HG03045 (cell line): ENCODE measurements at regions not wholly inside any gene's neighbourhood (a gene's known extent, or its start where the extent isn't known, plus 50 kb on each side); places are given as distances from the start of the nearest gene placed in this dataset.

Experiments used
- ATAC-seq: cut with Tn5 transposase; IDR thresholded peaks from one replicate; pipeline ENCODE4 v1.9.1; 2021; ENCODE audit warnings: mild to moderate bottlenecking, moderate library complexity; ENCODE audit not compliant: unreplicated experiment

GRCh38 chr3:116767726-116768125 lies 58.1 kb downstream of the TUSC7 start:
- ATAC-seq: no peak

- peak; percentile 95 for ATAC-seq
Measured at GRCh38 chr3:116770815-116771450, 61.4 kb downstream of the TUSC7 start.

- ATAC-seq: no peak
Measured at GRCh38 chr3:116776880-116777785, 67.6 kb downstream of the TUSC7 start.

- no peak for ATAC-seq
Measured at GRCh38 chr3:116785226-116785625, 75.6 kb downstream of the TUSC7 start.

DNA sequence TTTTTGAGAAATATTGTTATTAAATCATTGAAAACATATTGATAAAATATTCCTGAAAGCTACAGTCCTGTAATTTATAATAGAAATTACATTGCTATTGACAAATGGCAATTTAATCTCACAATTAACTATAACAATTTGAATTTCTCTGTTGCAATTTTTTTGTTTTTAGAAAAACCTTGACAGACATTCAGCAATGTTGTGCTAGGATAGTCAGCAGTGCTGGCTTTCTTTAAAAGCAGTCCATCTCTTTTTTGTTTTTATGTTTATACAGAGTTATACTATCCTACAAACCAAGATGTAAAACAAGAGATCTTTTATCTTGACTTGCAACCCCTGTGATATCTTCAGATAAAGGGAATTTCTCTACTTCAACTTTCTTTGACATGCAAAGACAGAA lies 93.1 kb downstream of the TUSC7 start:
- no peak for ATAC-seq

GRCh38 chr3:116806351-116806750 lies 96.8 kb downstream of the TUSC7 start:
- no peak for ATAC-seq

DNA sequence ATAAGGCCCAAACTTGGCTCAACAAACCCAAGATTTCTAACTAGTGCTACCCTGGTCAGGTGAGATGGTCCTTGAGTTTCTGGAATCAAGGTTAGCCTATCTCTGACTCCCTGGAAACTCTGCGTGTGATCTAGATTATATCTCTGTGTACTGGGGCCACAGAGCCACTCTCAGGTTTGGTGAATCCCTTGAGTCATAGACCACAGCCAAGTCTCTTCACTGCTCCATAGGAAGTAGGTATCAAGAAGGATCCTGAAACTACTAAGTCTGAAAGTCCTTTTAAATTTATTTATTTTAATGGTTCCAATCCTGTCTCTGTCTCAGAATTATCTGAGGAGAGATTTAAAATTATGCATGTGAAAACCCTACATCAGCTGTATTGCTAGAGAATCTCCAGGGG lies 99.1 kb downstream of the TUSC7 start:
- ATAC-seq: no peak

DNA sequence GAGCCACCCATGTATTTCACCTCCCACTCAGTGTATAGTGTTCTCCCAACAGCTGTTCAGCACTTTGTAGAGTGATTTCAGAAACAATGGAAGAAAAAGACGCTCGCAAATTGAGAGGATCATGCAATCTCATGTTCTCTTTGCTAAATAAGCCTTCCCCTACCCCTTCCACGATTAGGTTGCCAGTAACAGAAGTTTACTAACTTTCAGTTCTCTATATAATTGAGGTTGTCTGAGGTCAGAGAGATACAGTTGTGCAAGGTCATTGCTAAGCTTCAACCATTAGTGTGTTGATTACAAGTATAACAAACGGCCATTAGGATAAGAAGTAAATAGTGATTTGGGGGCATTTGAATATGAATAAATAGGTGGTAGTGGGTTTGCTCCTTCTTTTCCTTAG lies 99.6 kb downstream of the TUSC7 start:
- no peak for ATAC-seq

- ATAC-seq: no peak
Measured at GRCh38 chr3:116811754-116812153, 102.2 kb downstream of the TUSC7 start.

DNA sequence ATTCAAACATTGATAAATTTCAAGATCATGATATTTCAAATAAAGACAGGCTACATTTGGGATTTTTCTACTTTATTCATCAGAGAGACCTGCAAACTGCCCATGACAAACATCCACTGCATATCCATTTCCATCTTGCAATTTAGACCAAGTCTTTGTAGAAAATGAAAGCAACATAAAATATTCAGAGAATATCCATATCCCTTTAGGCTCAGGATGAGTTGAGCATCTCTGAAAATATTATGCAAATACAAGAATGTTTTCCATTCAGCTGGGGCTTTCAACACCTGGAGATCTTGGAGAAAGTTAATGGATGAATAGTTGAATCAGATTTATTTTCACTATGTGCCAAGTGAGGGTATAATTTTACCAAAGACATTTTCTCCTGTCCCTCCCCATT lies 103.4 kb downstream of the TUSC7 start:
- no peak for ATAC-seq

DNA sequence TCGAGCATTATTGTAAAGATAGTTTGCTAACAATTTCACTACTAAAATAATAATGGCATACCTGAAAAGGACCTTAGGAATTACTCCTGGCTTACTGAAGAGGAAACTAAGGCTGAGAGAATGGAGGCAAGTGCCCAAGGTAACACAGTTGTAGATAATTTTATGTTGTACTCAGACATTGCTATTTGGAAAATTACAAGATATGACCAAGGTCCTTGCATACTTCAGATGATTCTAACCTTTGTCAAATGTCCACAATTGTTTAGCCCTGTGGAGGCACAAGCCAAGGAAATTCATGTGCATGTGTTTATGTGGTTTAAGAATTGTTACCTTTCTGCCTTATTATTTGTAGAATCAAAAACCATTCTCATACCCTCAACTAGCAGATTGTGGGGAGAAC lies 105.7 kb downstream of the TUSC7 start:
- ATAC-seq: no peak

- ATAC-seq: no peak
Measured at GRCh38 chr3:116815831-116816588, 106.4 kb downstream of the TUSC7 start.

DNA sequence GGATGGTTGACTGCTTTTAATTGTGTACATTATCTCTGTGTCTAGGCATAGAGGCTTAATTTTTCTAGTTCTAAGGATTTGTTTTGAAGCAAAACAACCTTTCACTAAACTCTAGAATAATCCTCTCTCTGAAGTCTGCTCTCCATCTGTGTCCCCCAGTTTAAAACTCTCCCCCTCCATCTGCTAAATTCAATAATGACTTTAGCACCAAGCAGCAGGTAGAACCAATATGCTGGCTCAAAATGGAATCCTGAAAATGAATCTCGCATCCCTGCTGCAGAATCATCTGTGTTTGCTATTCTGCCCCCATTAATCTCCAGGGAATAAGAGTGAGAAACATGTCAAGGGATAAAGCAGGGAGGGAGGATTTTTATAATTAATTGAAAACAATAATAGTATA lies 111.8 kb downstream of the TUSC7 start:
- no peak for ATAC-seq

- ATAC-seq: no peak
Measured at GRCh38 chr3:116824208-116824607, 114.6 kb downstream of the TUSC7 start.

GRCh38 chr3:116833202-116833601 lies 123.6 kb downstream of the TUSC7 start:
- ATAC-seq: no peak

DNA sequence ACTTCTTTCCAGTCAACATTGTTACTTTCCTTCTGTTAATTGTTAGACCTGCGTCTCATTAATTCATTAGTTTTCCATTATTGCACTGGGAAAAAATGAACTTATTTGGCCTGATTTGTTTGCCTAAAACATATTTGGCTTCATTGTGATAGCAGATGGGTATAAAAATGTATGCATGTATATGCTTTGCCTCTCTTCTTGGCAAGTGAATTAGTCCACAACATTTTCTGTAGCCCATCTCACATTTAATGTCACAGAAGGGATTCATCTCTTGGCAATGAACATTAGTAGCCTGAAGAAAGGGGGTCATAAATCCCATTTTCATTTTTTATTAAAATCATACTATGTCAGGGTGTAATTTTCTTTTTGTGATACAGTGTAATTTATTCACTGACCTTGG lies 125.2 kb downstream of the TUSC7 start:
- no peak for ATAC-seq

- ATAC-seq: no peak
Measured at GRCh38 chr3:116835658-116836057, 126.1 kb downstream of the TUSC7 start.

GRCh38 chr3:116836286-116836685 lies 126.7 kb downstream of the TUSC7 start:
- no peak for ATAC-seq

- no peak for ATAC-seq
Measured at GRCh38 chr3:116837483-116837882, 127.9 kb downstream of the TUSC7 start.

DNA sequence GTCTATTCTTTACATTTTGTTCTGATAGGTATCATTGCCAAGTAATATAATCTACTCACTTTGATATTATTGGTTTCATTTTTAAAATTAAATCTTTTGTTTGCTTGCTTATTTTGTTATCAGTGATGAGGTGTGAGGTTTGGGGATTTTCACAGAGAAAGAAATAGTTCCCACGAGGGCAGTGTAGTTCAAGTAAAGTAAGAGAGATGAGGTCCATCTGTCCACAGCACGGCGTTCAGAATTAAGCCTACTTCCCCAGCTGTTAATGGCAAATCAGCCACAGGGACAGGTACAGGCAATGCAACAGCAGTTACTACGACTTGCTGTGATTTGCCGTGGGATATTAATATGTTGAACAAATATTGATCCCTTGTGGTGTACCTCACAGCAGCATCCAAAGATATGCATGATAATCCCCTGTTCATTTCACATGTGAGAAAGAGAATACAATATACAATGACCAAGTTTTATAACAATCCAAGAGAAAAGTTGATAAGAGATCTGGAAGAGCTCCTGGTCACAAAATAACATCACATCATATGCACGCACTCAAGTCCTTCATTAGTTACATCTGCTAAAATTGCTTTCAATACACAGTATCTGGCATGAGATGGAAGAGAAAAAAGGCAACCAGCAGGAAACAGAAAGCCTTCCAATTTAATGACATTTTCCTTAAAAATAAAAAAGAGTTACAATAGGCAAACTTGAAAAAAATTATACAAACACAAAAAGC lies 131.6 kb downstream of the TUSC7 start:
- ATAC-seq: no peak
